NCI-H2227 (cell line): ENCODE measurements at regions not wholly inside any gene's neighbourhood (a gene's known extent, or its start where the extent isn't known, plus 50 kb on each side); places are given as distances from the start of the nearest gene placed in this dataset.

ENCODE experiments used
- DNase-seq: peaks from one replicate; lab custom pipeline; 2025; ENCODE audit not compliant: unreplicated experiment; lab: John Stamatoyannopoulos, UW

GRCh38 chr3:152095472-152095871 lies 173.3 kb upstream of the MBNL1 start:
- no peak for DNase-seq

GRCh38 chr3:152096280-152096906 lies 172.3 kb upstream of the MBNL1 start:
- DNase-seq, result no peak

GRCh38 chr3:152097120-152097519 lies 171.6 kb upstream of the MBNL1 start:
- DNase-seq, result no peak

- DNase-seq, result no peak
Observed at GRCh38 chr3:152097770-152098169, 171.0 kb upstream of the MBNL1 start.

GRCh38 chr3:152100491-152101132 lies 168.1 kb upstream of the MBNL1 start:
- no peak for DNase-seq

GRCh38 chr3:152102410-152102809 lies 166.3 kb upstream of the MBNL1 start:
- no peak for DNase-seq

- DNase-seq, result no peak
Observed at GRCh38 chr3:152103257-152103656, 165.5 kb upstream of the MBNL1 start.

- DNase-seq, result no peak
Observed at GRCh38 chr3:152104847-152105415, 163.8 kb upstream of the MBNL1 start.

- DNase-seq, result no peak
Observed at GRCh38 chr3:152105446-152105845, 163.3 kb upstream of the MBNL1 start.

GRCh38 chr3:152109038-152109437 lies 159.7 kb upstream of the MBNL1 start:
- no peak for DNase-seq

- DNase-seq, result no peak
Observed at GRCh38 chr3:152113413-152113812, 155.3 kb upstream of the MBNL1 start.

- no peak for DNase-seq
Observed at GRCh38 chr3:152113992-152114651, 154.6 kb upstream of the MBNL1 start.

GRCh38 chr3:152120601-152121269 lies 148.0 kb upstream of the MBNL1 start:
- DNase-seq, result no peak

- DNase-seq, result no peak
Observed at GRCh38 chr3:152121270-152121636, 147.5 kb upstream of the MBNL1 start.

GRCh38 chr3:152122851-152123250 lies 145.9 kb upstream of the MBNL1 start:
- DNase-seq, result no peak

- no peak for DNase-seq
Observed at GRCh38 chr3:152123457-152123856, 145.3 kb upstream of the MBNL1 start.

GRCh38 chr3:152126260-152126659 lies 142.5 kb upstream of the MBNL1 start:
- no peak for DNase-seq

- no peak for DNase-seq
Observed at GRCh38 chr3:152127058-152127457, 141.7 kb upstream of the MBNL1 start.

- no peak for DNase-seq
Observed at GRCh38 chr3:152128356-152128755, 140.4 kb upstream of the MBNL1 start.

- DNase-seq, result no peak
Observed at GRCh38 chr3:152139651-152140050, 129.1 kb upstream of the MBNL1 start.

- no peak for DNase-seq
Observed at GRCh38 chr3:152146461-152146860, 122.3 kb upstream of the MBNL1 start.

GRCh38 chr3:152147748-152148147 lies 121.0 kb upstream of the MBNL1 start:
- DNase-seq, result no peak
